ENCODE measurements at regions not wholly inside any gene's neighbourhood (a gene's known extent, or its start where the extent isn't known, plus 50 kb on each side); places are given as distances from the start of the nearest gene placed in this dataset.

GRCh38 chr5:168114444-168115017 lies 176.9 kb upstream of the WWC1 start:
- H3K36me3 ChIP-seq (ENCODE audit: control insufficient read depth in 2 of 2, insufficient read depth in 2 of 2, low read length in 1 of 2): no peaks in the 10 kb centered on the region
- no peaks in the 10 kb centered on the region for H3K9me3 ChIP-seq (ENCODE audit: control insufficient read depth in 2 of 2, insufficient read depth in 1 of 2, low read depth in 1 of 2, low read length in 1 of 2)
- 73 to 88% methylated on average over 6 of the region's 6 CpGs for WGBS, 2 donors
- H3K4me1 ChIP-seq (ENCODE audit: control insufficient read depth in 2 of 2, insufficient read depth in 2 of 2, low read length in 1 of 2): no peaks in the 10 kb centered on the region
- no peak overlapping the region for H3K4me3 ChIP-seq (ENCODE audit: low read depth in 1 of 2, low read length in 2 of 2)
- H3K27ac ChIP-seq (ENCODE audit: low read depth in 2 of 2, low read length in 1 of 2): no peak overlapping the region
- no peaks in the 10 kb centered on the region for H3K27me3 ChIP-seq (ENCODE audit: control insufficient read depth in 1 of 2, insufficient read depth in 2 of 2, low read length in 2 of 2)

GRCh38 chr5:168117469-168117868 lies 174.0 kb upstream of the WWC1 start:
- H3K27me3 ChIP-seq (ENCODE audit: control insufficient read depth in 1 of 2, insufficient read depth in 2 of 2, low read length in 2 of 2): no peaks in the 10 kb centered on the region
- no peaks in the 10 kb centered on the region for H3K9me3 ChIP-seq (ENCODE audit: control insufficient read depth in 2 of 2, insufficient read depth in 1 of 2, low read depth in 1 of 2, low read length in 1 of 2)
- H3K36me3 ChIP-seq (ENCODE audit: control insufficient read depth in 2 of 2, insufficient read depth in 2 of 2, low read length in 1 of 2): no peaks in the 10 kb centered on the region
- no peak overlapping the region for H3K27ac ChIP-seq (ENCODE audit: low read depth in 2 of 2, low read length in 1 of 2)
- no peaks in the 10 kb centered on the region for H3K4me1 ChIP-seq (ENCODE audit: control insufficient read depth in 2 of 2, insufficient read depth in 2 of 2, low read length in 1 of 2)
- WGBS, 2 donors: 89 to 92% methylated on average over 5 of the region's 5 CpGs
- no peak overlapping the region for H3K4me3 ChIP-seq (ENCODE audit: low read depth in 1 of 2, low read length in 2 of 2)

GRCh38 chr5:168118042-168118668 lies 173.3 kb upstream of the WWC1 start:
- Histone ChIP-seq H3K36me3 (ENCODE audit: control insufficient read depth in 2 of 2, insufficient read depth in 2 of 2, low read length in 1 of 2) (no peaks in the 10 kb centered on the region), H3K27me3 (ENCODE audit: control insufficient read depth in 1 of 2, insufficient read depth in 2 of 2, low read length in 2 of 2) (no peaks in the 10 kb centered on the region), H3K4me3 (ENCODE audit: low read depth in 1 of 2, low read length in 2 of 2) (no peak overlapping the region), H3K9me3 (ENCODE audit: control insufficient read depth in 2 of 2, insufficient read depth in 1 of 2, low read depth in 1 of 2, low read length in 1 of 2) (no peaks in the 10 kb centered on the region), H3K4me1 (ENCODE audit: control insufficient read depth in 2 of 2, insufficient read depth in 2 of 2, low read length in 1 of 2) (no peaks in the 10 kb centered on the region), H3K27ac (ENCODE audit: low read depth in 2 of 2, low read length in 1 of 2) (no peak overlapping the region)
- WGBS, 2 donors: 67 to 75% methylated on average over 16 of the region's 16 CpGs

- Histone ChIP-seq H3K9me3 (ENCODE audit: control insufficient read depth in 2 of 2, insufficient read depth in 1 of 2, low read depth in 1 of 2, low read length in 1 of 2) (no peaks in the 10 kb centered on the region), H3K36me3 (ENCODE audit: control insufficient read depth in 2 of 2, insufficient read depth in 2 of 2, low read length in 1 of 2) (no peaks in the 10 kb centered on the region), H3K27ac (ENCODE audit: low read depth in 2 of 2, low read length in 1 of 2) (no peak overlapping the region), H3K27me3 (ENCODE audit: control insufficient read depth in 1 of 2, insufficient read depth in 2 of 2, low read length in 2 of 2) (no peaks in the 10 kb centered on the region), H3K4me3 (ENCODE audit: low read depth in 1 of 2, low read length in 2 of 2) (no peak overlapping the region), H3K4me1 (ENCODE audit: control insufficient read depth in 2 of 2, insufficient read depth in 2 of 2, low read length in 1 of 2) (no peaks in the 10 kb centered on the region)
- 67 to 72% methylated on average over 10 of the region's 10 CpGs for WGBS, 2 donors
These were observed 170.9 kb upstream of the WWC1 start for GRCh38 chr5:168120401-168121137.

- WGBS, 2 donors: 86 to 88% methylated on average over 4 of the region's 4 CpGs
- Histone ChIP-seq H3K36me3 (ENCODE audit: control insufficient read depth in 2 of 2, insufficient read depth in 2 of 2, low read length in 1 of 2) (no peaks in the 10 kb centered on the region), H3K27ac (ENCODE audit: low read depth in 2 of 2, low read length in 1 of 2) (no peak overlapping the region), H3K27me3 (ENCODE audit: control insufficient read depth in 1 of 2, insufficient read depth in 2 of 2, low read length in 2 of 2) (no peaks in the 10 kb centered on the region), H3K4me1 (ENCODE audit: control insufficient read depth in 2 of 2, insufficient read depth in 2 of 2, low read length in 1 of 2) (no peaks in the 10 kb centered on the region), H3K4me3 (ENCODE audit: low read depth in 1 of 2, low read length in 2 of 2) (no peak overlapping the region), H3K9me3 (ENCODE audit: control insufficient read depth in 2 of 2, insufficient read depth in 1 of 2, low read depth in 1 of 2, low read length in 1 of 2) (no peaks in the 10 kb centered on the region)
These were observed 170.3 kb upstream of the WWC1 start for GRCh38 chr5:168121138-168121494.

- Histone ChIP-seq H3K36me3 (ENCODE audit: control insufficient read depth in 2 of 2, insufficient read depth in 2 of 2, low read length in 1 of 2) (no peaks in the 10 kb centered on the region), H3K9me3 (ENCODE audit: control insufficient read depth in 2 of 2, insufficient read depth in 1 of 2, low read depth in 1 of 2, low read length in 1 of 2) (no peaks in the 10 kb centered on the region), H3K27me3 (ENCODE audit: control insufficient read depth in 1 of 2, insufficient read depth in 2 of 2, low read length in 2 of 2) (no peaks in the 10 kb centered on the region), H3K4me1 (ENCODE audit: control insufficient read depth in 2 of 2, insufficient read depth in 2 of 2, low read length in 1 of 2) (no peaks in the 10 kb centered on the region), H3K4me3 (ENCODE audit: low read depth in 1 of 2, low read length in 2 of 2) (no peak overlapping the region), H3K27ac (ENCODE audit: low read depth in 2 of 2, low read length in 1 of 2) (no peak overlapping the region)
- WGBS, 2 donors: 73 to 78% methylated on average over 8 of the region's 8 CpGs
These were observed 167.6 kb upstream of the WWC1 start for GRCh38 chr5:168123631-168124528.

GRCh38 chr5:168125445-168126199 lies 165.8 kb upstream of the WWC1 start:
- 82 to 87% methylated on average over 14 of the region's 14 CpGs for WGBS, 2 donors
- Histone ChIP-seq H3K36me3 (ENCODE audit: control insufficient read depth in 2 of 2, insufficient read depth in 2 of 2, low read length in 1 of 2) (no peaks in the 10 kb centered on the region), H3K4me1 (ENCODE audit: control insufficient read depth in 2 of 2, insufficient read depth in 2 of 2, low read length in 1 of 2) (no peaks in the 10 kb centered on the region), H3K9me3 (ENCODE audit: control insufficient read depth in 2 of 2, insufficient read depth in 1 of 2, low read depth in 1 of 2, low read length in 1 of 2) (no peaks in the 10 kb centered on the region), H3K27me3 (ENCODE audit: control insufficient read depth in 1 of 2, insufficient read depth in 2 of 2, low read length in 2 of 2) (no peaks in the 10 kb centered on the region), H3K4me3 (ENCODE audit: low read depth in 1 of 2, low read length in 2 of 2) (no peak overlapping the region), H3K27ac (ENCODE audit: low read depth in 2 of 2, low read length in 1 of 2) (no peak overlapping the region)

GRCh38 chr5:168126606-168127005 lies 164.8 kb upstream of the WWC1 start:
- H3K9me3 ChIP-seq (ENCODE audit: control insufficient read depth in 2 of 2, insufficient read depth in 1 of 2, low read depth in 1 of 2, low read length in 1 of 2): no peaks in the 10 kb centered on the region
- no peaks in the 10 kb centered on the region for H3K27me3 ChIP-seq (ENCODE audit: control insufficient read depth in 1 of 2, insufficient read depth in 2 of 2, low read length in 2 of 2)
- no peak overlapping the region for H3K27ac ChIP-seq (ENCODE audit: low read depth in 2 of 2, low read length in 1 of 2)
- H3K36me3 ChIP-seq (ENCODE audit: control insufficient read depth in 2 of 2, insufficient read depth in 2 of 2, low read length in 1 of 2): no peaks in the 10 kb centered on the region
- WGBS, 2 donors: 95 to 96% methylated on average over 15 of the region's 15 CpGs
- no peak overlapping the region for H3K4me3 ChIP-seq (ENCODE audit: low read depth in 1 of 2, low read length in 2 of 2)
- no peaks in the 10 kb centered on the region for H3K4me1 ChIP-seq (ENCODE audit: control insufficient read depth in 2 of 2, insufficient read depth in 2 of 2, low read length in 1 of 2)

- H3K4me1 ChIP-seq (ENCODE audit: control insufficient read depth in 2 of 2, insufficient read depth in 2 of 2, low read length in 1 of 2): no peaks in the 10 kb centered on the region
- H3K4me3 ChIP-seq (ENCODE audit: low read depth in 1 of 2, low read length in 2 of 2): no peak overlapping the region
- H3K9me3 ChIP-seq (ENCODE audit: control insufficient read depth in 2 of 2, insufficient read depth in 1 of 2, low read depth in 1 of 2, low read length in 1 of 2): no peaks in the 10 kb centered on the region
- WGBS, 2 donors: 74 to 76% methylated on average over 7 of the region's 7 CpGs
- no peak overlapping the region for H3K27ac ChIP-seq (ENCODE audit: low read depth in 2 of 2, low read length in 1 of 2)
- no peaks in the 10 kb centered on the region for H3K36me3 ChIP-seq (ENCODE audit: control insufficient read depth in 2 of 2, insufficient read depth in 2 of 2, low read length in 1 of 2)
- no peaks in the 10 kb centered on the region for H3K27me3 ChIP-seq (ENCODE audit: control insufficient read depth in 1 of 2, insufficient read depth in 2 of 2, low read length in 2 of 2)
These were observed 163.3 kb upstream of the WWC1 start for GRCh38 chr5:168128111-168128510.
